ENCODE measurements at regions not wholly inside any gene's neighbourhood (a gene's known extent, or its start where the extent isn't known, plus 50 kb on each side); places are given as distances from the start of the nearest gene placed in this dataset.

DNA sequence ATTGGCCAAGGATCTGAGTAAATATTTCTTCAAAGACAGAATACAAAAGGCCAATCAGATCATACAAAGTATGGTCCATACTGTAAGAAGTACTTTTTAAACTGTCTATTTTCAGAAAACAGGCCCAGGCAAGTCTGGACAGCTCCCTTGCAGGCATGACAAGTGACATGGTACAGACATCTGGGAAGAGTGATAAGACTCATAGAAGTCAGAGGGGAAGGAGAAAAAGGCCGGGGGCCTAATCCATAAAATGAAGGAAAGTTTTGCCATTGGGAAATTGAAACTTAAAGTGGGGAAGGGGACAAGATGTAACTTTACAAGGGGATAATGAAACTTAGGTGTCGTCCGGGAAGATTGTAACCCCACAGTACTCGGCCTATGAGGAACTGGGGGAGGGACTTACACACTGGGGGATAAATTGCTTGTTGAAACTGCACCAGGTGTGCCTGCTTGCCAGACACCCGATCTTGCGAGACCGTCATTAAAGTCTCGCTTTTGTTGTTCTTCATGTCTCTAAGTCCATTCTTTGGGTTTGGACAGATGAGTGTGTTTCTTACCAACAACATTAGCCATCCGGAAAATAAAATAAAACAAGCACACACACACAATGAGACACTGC lies 684.0 kb downstream of the CDH11 start:
- no peaks in the 10 kb centered on the region for H3K36me3 Mint-ChIP-seq
- no peaks in the 10 kb centered on the region for H3K4me1 Mint-ChIP-seq
- H3K27me3 Mint-ChIP-seq = no peaks in the 10 kb centered on the region
- H3K27ac Mint-ChIP-seq = no peak overlapping the region
- H3K4me3 Mint-ChIP-seq = no peak overlapping the region
- H3K9me3 Mint-ChIP-seq = peaks cover 2 to 8% (median 3%) of the 10 kb centered on the region in 3 donors

DNA sequence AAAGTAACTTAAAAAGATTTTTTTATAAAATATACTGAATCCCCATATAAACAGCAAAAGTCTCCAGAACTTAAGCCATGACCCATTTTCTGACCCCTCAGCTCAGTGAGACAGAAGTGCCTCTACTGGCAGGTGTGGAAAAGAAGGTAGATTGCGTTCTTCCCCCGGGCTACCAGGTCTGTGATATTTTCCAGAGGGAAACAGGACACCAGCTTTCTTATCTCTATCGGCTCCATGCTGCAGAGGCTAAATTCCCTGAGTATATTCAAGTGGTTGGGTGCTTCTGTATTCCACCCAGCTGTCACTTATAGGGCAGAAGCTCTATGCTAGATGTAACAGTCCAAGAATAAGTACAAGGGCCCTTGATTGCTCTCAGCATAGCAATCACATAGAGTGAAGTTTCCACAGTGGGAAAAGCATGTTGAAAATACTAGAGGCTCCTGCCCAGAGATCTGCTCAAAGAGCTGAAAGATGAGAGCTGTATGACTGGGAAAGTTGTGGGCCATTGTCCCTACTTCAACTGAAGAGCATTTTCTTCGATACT lies 687.3 kb downstream of the CDH11 start:
- Mint-ChIP-seq H3K27me3 (no peaks in the 10 kb centered on the region), H3K4me3 (no peak overlapping the region), H3K27ac (no peak overlapping the region), H3K9me3 (peaks cover 6 to 12% (median 9%) of the 10 kb centered on the region in 3 donors), H3K4me1 (no peaks in the 10 kb centered on the region), H3K36me3 (no peaks in the 10 kb centered on the region)

DNA sequence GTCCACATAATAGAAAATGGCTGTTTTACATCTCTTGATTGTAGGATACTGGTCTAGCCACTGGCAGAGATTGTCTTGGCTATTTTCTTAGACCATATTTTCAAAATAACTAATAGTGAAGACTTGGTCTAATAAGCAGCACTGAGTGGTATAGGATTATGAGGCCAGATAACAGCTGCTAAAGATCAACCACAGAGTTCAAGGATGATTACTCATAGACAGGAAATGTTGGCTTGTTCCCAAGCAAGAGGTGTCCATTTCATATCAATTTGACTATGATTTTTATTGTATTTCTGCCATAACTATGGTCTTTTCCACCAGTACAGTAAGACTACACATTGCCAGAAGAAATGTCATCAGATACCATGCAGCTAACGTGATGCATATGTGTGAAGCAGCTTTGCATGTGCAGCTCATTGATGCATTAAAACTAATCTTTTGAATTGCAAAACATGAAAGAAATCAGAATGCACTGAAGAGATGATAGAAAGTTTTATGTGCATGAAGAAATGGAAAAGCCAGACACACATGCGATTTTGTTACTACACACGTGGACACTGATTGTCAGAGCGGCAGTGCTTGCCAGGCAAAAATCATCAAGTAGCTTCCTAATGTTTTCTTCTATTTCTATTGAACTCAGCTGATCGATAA lies 693.3 kb downstream of the CDH11 start:
- Mint-ChIP-seq H3K4me3 (no peak overlapping the region), H3K4me1 (peaks cover 0 to 2% (median 0%) of the 10 kb centered on the region in 3 donors), H3K27me3 (no peaks in the 10 kb centered on the region), H3K36me3 (no peaks in the 10 kb centered on the region), H3K27ac (no peak overlapping the region), H3K9me3 (peaks cover 9 to 31% (median 16%) of the 10 kb centered on the region in 3 donors)

DNA sequence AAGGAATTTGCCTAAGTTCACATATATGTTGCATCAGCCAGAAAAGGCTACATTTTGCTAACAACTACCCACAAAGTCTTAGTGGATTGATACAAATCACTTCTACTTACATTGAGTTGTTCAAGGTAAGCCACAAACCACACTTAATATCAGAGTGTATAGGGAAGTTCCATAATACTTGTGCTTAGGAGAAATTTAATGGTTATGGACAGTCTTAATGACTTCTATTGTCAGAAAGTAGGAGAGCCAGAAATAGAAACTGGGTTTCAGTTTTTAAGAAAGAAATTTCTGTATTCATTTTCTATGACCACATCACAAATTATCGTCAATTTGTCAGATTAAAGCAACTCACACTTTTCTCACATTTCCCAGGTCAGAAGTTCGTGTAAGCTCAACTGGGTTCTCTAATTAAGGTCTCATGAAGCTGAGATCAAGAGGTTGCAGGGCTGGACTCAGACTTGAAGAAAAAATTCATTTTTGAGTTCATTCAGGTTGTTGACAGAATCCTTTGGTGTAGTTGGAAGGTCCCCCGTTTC lies 695.7 kb downstream of the CDH11 start:
- Mint-ChIP-seq H3K4me1 (peaks cover 0 to 2% (median 0%) of the 10 kb centered on the region in 3 donors), H3K27ac (no peak overlapping the region), H3K9me3 (peaks cover 6 to 34% (median 9%) of the 10 kb centered on the region in 3 donors), H3K4me3 (no peak overlapping the region), H3K27me3 (no peaks in the 10 kb centered on the region), H3K36me3 (no peaks in the 10 kb centered on the region)

DNA sequence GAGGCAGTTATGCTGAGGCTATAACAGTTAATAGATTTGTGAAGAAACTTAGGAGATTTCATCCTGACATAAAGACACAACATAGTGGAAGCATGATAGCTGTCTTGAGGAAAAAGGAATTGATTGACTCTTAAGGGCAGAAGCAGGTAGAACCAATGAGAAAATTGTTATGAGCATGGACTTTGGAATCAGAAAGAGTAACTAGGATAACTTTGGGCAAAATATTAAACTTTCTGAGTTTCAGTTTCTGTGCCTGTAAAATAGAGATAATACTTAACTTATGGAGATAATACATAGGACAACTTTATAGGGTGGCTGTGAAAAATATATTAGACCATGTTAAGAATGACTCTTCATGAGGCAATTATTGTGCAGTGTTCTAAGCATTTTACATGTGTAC lies 696.5 kb downstream of the CDH11 start:
- H3K4me3 Mint-ChIP-seq = no peak overlapping the region

DNA sequence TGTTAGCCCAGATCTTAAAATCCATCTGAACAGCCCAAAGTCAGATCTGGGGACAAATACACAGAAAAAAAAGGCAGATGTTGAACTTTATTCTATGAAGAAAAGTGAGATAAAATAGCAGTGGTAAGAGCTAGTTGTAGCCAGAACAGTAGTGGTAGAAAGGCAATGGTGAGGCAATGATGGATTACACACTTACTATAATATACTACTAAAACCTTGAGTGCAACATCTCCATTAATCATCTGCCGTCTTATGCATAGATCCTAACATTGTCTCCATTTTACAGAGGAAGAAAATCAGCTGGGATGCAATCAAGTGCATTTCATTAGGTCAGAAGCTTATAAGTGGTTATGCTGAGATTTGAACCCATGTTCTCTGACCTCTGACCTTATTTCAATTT lies 699.6 kb downstream of the CDH11 start:
- Mint-ChIP-seq H3K27ac (no peak overlapping the region), H3K27me3 (no peaks in the 10 kb centered on the region), H3K4me1 (peaks cover 0 to 1% (median 0%) of the 10 kb centered on the region in 3 donors), H3K36me3 (no peaks in the 10 kb centered on the region), H3K9me3 (peaks cover 6 to 28% (median 6%) of the 10 kb centered on the region in 3 donors), H3K4me3 (no peak overlapping the region)

More for the DNA sequence above, 696.5 kb downstream of the CDH11 start:
- Mint-ChIP-seq H3K27me3 (no peaks in the 10 kb centered on the region), H3K9me3 (peaks cover 6 to 34% (median 9%) of the 10 kb centered on the region in 3 donors), H3K4me1 (peaks cover 0 to 2% (median 0%) of the 10 kb centered on the region in 3 donors), H3K27ac (no peak overlapping the region), H3K36me3 (no peaks in the 10 kb centered on the region)

DNA sequence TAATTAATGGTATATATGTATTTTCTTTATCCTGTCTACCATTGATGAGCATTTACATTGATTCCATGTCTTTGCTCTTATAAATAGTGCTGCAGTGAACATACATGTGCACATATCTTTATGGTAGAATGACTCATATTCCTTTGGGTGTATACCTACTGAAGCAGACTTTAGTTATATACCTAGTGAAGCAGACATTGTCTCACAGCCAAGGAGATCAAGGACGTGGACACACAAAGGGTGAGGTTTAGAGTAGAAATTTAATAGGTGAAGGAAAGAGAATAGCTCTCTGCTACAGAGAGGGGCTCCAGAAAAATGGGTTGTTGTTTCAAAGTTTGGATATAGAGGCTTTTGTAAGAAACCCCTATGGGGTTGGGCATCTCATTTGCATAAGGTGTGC lies 700.3 kb downstream of the CDH11 start:
- Mint-ChIP-seq H3K4me3 (no peak overlapping the region), H3K36me3 (no peaks in the 10 kb centered on the region), H3K27me3 (no peaks in the 10 kb centered on the region), H3K9me3 (peaks cover 6 to 25% (median 10%) of the 10 kb centered on the region in 3 donors), H3K27ac (no peak overlapping the region), H3K4me1 (peaks cover 0 to 1% (median 0%) of the 10 kb centered on the region in 3 donors)

DNA sequence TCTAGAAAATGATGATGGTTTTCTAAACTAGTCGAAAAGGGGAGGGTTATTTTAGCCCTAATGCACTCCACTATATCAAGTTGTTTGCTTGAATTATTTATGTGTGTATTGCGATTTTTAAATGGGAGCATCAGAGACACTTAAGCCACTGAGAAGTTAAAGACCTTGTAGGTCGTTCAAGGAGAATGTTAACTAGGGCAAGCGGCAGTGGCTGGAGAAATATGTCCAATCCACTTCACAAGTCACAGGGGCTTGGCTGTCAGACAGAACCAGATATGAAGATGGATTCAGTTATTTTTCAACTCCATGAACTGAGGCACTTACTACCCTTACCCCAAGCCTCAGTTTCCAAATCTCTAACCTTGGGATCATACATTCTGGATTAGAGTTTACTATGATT lies 702.0 kb downstream of the CDH11 start:
- H3K27me3 Mint-ChIP-seq = no peaks in the 10 kb centered on the region
- H3K36me3 Mint-ChIP-seq = no peaks in the 10 kb centered on the region
- peaks cover 0 to 1% (median 0%) of the 10 kb centered on the region in 3 donors for H3K4me1 Mint-ChIP-seq
- H3K9me3 Mint-ChIP-seq = peaks cover 8 to 19% (median 9%) of the 10 kb centered on the region in 3 donors
- no peak overlapping the region for H3K4me3 Mint-ChIP-seq
- H3K27ac Mint-ChIP-seq = no peak overlapping the region

DNA sequence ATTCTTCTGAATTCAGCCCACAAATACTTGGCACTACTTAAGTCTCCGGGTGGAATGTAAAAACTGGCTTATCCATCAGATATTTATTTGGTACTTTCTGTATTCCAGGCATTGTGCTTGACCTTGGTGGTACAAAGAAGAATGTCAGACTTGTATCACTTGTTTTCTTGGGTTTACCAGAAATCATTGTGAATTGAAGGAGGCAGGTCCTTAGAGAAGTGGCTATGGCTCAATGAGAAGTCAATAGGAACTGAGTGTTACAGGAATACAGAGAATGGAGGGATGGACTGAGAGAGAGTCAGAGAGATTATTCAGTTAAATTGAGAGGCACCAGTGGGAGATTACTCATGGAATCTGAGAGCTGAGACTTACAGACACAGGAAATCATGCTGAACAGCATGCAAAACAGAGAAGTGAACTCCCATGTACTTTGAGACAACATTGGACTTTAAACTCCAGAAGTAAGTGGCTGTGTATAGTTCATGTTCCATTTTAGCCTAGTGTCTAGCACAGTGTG lies 704.1 kb downstream of the CDH11 start:
- Mint-ChIP-seq H3K4me1 (peaks cover 0 to 1% (median 0%) of the 10 kb centered on the region in 3 donors), H3K36me3 (no peaks in the 10 kb centered on the region), H3K4me3 (no peak overlapping the region), H3K27me3 (no peaks in the 10 kb centered on the region), H3K9me3 (peaks cover 3 to 17% (median 8%) of the 10 kb centered on the region in 3 donors), H3K27ac (no peak overlapping the region)

DNA sequence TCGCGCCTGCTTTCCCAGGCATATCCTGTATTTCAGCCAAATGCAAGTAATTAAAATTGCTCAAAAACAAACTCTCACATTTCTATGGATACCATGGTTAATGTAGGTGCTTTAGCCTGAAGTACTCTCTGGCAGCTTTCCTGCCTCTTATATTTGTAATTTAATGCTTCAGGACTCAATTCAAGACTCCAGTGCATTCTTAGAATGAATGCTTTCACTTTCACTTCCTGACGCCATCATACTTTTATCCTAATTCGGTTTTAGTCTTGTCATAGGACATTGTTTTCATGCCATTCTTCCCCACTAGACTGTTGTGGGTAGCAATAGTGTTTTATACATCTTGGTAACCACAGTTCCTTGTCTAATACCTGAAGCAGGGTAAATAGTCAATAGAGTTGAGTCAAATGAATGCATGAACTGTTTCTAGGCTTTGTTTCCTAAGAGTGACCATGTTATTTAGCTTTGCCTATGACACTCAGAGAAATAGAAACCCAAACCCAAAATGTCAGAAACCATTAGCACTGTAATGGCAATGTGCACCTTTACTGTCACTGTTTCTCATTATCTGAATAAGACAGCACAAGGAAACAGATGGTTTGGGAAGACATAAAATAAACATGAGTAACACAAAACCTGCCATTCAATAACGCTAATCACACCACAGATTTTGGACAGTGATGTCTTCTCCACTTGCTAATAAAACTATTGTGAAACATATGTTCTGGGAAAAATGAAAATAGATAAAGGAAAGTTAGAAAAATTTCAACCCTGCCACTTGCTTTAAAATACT lies 705.5 kb downstream of the CDH11 start:
- H3K36me3 Mint-ChIP-seq = no peaks in the 10 kb centered on the region
- H3K27ac Mint-ChIP-seq = no peak overlapping the region
- peaks cover 0 to 1% (median 0%) of the 10 kb centered on the region in 3 donors for H3K4me1 Mint-ChIP-seq
- H3K27me3 Mint-ChIP-seq = no peaks in the 10 kb centered on the region
- H3K9me3 Mint-ChIP-seq = peaks cover 3 to 13% (median 9%) of the 10 kb centered on the region in 3 donors
- H3K4me3 Mint-ChIP-seq = peak overlapping the region in 1 of 4 donors; percentile 55

DNA sequence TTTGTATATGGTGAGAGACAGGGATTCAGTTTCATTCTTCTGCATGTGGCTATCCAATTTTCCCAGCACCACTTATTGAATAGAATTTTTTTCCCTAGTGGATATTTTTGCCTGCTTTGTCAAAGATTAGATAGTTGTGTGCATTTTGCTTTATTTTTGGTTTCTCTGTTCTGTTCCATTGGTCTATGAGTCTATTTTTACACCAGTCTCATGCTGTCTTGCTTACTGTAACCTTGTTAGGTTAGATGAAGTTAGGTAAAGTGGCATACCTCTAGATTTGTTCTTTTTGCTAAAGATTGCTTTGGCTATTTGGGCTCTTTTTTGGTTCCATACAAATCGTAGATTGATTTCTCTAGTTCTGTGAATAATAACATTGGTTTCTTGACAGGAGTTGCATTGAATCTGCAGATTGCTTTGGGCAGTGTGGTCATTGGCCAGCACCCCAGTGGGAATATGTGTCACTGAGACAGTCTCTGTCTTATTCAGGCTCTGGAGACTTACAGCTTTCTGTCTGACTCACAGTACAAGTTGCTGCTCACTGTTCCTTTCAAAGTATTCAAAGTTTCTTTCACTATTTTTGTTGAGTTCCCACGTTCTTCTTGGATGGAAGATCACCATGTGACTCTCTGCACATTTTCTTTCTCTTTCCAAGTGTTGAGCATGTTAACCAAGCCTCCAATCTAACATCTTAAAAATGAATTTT lies 709.1 kb downstream of the CDH11 start:
- no peaks in the 10 kb centered on the region for H3K27me3 Mint-ChIP-seq
- no peaks in the 10 kb centered on the region for H3K4me1 Mint-ChIP-seq
- no peak overlapping the region for H3K27ac Mint-ChIP-seq
- no peak overlapping the region for H3K4me3 Mint-ChIP-seq
- peaks cover 2 to 12% (median 10%) of the 10 kb centered on the region in 3 donors for H3K9me3 Mint-ChIP-seq
- H3K36me3 Mint-ChIP-seq = no peaks in the 10 kb centered on the region

DNA sequence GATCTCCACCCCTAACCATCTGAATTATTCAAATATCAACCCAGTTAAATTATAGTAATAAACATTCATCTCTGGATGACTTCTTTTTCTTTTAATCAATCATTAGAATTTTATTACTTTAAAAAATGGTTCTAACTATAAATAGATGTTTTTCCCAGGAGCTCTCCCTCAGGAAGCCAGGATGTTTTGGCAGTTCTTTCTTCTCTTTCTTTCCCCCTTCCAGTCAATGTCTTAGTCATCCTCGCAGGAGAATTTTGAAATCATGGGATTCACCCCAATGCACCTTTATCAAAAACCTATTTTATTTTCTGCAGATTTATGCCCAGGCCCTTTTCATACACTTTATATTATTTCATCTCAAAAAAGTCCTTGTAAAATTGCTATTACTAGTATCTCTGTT lies 711.6 kb downstream of the CDH11 start:
- no peak overlapping the region for H3K27ac Mint-ChIP-seq
- peaks cover 0 to 10% (median 8%) of the 10 kb centered on the region in 3 donors for H3K9me3 Mint-ChIP-seq
- H3K4me1 Mint-ChIP-seq = no peaks in the 10 kb centered on the region
- H3K27me3 Mint-ChIP-seq = no peaks in the 10 kb centered on the region
- peak overlapping the region in 1 of 4 donors; percentile 20 for H3K4me3 Mint-ChIP-seq
- no peaks in the 10 kb centered on the region for H3K36me3 Mint-ChIP-seq

DNA sequence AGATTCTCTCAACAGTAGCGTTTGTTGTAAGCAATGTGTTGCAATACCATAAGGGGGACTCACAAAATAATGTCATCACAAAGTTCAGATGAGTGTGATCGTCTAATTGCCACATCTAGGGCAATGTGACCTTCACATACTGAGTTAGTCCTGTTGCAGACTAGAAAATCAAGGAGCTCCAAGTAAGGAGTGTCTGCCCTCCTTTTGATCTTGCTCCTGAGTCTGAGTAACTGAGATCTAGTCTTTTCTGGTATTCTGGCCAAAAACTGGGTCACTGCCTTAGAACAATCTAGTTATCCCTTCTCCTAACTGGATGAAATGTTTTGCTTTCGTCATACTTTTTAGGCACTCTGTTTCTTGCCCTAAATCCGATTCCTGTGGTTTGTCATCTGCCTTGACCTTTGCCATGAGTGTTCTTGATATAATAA lies 712.1 kb downstream of the CDH11 start:
- Mint-ChIP-seq H3K36me3 (no peaks in the 10 kb centered on the region), H3K9me3 (peaks cover 0 to 10% (median 8%) of the 10 kb centered on the region in 3 donors), H3K27ac (no peak overlapping the region), H3K27me3 (no peaks in the 10 kb centered on the region), H3K4me3 (peak overlapping the region in 1 of 4 donors; percentile 20), H3K4me1 (no peaks in the 10 kb centered on the region)

DNA sequence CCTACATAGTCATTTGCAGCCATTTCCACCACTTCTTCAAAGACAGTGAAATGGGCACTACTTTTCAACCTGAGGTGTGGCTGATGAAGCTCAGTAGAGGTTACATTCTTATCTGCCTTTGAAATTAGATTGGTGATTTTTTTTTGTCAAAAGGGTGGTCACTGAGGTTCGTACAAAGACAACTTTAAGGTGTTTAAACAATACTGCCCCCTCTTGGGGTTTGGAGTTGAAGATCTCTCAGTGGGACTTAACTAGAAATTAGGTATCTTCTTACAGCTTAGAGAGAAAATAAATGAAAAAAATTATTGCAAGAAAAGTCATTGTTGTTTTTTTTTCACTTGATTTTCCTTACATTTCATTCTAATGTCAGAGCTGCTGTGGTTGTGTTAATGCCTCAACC lies 713.2 kb downstream of the CDH11 start:
- Mint-ChIP-seq H3K27me3 (no peaks in the 10 kb centered on the region), H3K27ac (no peak overlapping the region), H3K4me3 (no peak overlapping the region), H3K9me3 (peaks cover 0 to 10% (median 6%) of the 10 kb centered on the region in 3 donors), H3K36me3 (no peaks in the 10 kb centered on the region), H3K4me1 (no peaks in the 10 kb centered on the region)
